Skeletal muscle satellite cell (primary cell): ENCODE measurements at regions not wholly inside any gene's neighbourhood (a gene's known extent, or its start where the extent isn't known, plus 50 kb on each side); places are given as distances from the start of the nearest gene placed in this dataset.
"Not testable (repeated sequence)": the region's sequence is repeated elsewhere in the genome, so short reads cannot be mapped to it uniquely, and the experiment has no call there.

Experiments used
- H3K27me3 ChIP-seq: 2 replicates; pipeline ENCODE4 v1.7.0; 2013; ENCODE audit warnings: low read length; ENCODE audit not compliant: control insufficient read depth, insufficient read depth
- H3K36me3 ChIP-seq: 2 replicates; pipeline ENCODE4 v1.7.0; 2013; ENCODE audit warnings: mild to moderate bottlenecking, control low read depth, low read length; ENCODE audit not compliant: insufficient read depth
- H3K4me1 ChIP-seq: 2 replicates; pipeline ENCODE4 v1.7.0; 2013; ENCODE audit warnings: low read length; ENCODE audit not compliant: control insufficient read depth, insufficient read depth
- H3K4me2 ChIP-seq: 2 replicates; pipeline ENCODE4 v1.7.0; 2013; ENCODE audit warnings: mild to moderate bottlenecking, low read length
- H3K4me3 ChIP-seq: 2 replicates; pipeline ENCODE4 v1.7.0; 2013; ENCODE audit warnings: low read length
- H3K9ac ChIP-seq: 2 replicates; pipeline ENCODE4 v1.7.0; 2013; ENCODE audit warnings: mild to moderate bottlenecking, low read depth, low read length, moderate library complexity
- H3K9me3 ChIP-seq: replicated peaks from 2 replicates; pipeline ENCODE4 v1.7.0; 2013; ENCODE audit warnings: mild to moderate bottlenecking, control low read depth, low read length

GRCh38 chr22:49400136-49400940 is 427.3 kb downstream of the BRD1 start:
- Histone ChIP-seq H3K9me3 (peaks cover 25% of the 10 kb centered on the region), H3K4me3 (no peak overlapping the region), H3K36me3 (no peaks in the 10 kb centered on the region), H3K9ac (no peak overlapping the region), H3K4me1 (no peaks in the 10 kb centered on the region), H3K27me3 (no peaks in the 10 kb centered on the region), H3K4me2 (no peak overlapping the region)

- no peak overlapping the region for H3K4me3 ChIP-seq
- H3K9me3 ChIP-seq: peaks cover 19% of the 10 kb centered on the region
- no peaks in the 10 kb centered on the region for H3K4me1 ChIP-seq
- H3K36me3 ChIP-seq: no peaks in the 10 kb centered on the region
- no peak overlapping the region for H3K9ac ChIP-seq
- H3K4me2 ChIP-seq: no peak overlapping the region
- no peaks in the 10 kb centered on the region for H3K27me3 ChIP-seq
Measured at GRCh38 chr22:49398646-49399045, 429.0 kb downstream of the BRD1 start.

GRCh38 chr22:49398115-49398514 is 429.6 kb downstream of the BRD1 start:
- H3K27me3 ChIP-seq: no peaks in the 10 kb centered on the region
- H3K4me1 ChIP-seq: no peaks in the 10 kb centered on the region
- H3K9me3 ChIP-seq: peaks cover 24% of the 10 kb centered on the region
- H3K4me2 ChIP-seq: no peak overlapping the region
- H3K4me3 ChIP-seq: no peak overlapping the region
- no peaks in the 10 kb centered on the region for H3K36me3 ChIP-seq
- H3K9ac ChIP-seq: no peak overlapping the region

- Histone ChIP-seq H3K4me1 (no peaks in the 10 kb centered on the region), H3K9ac (no peak overlapping the region), H3K4me2 (no peak overlapping the region), H3K27me3 (no peaks in the 10 kb centered on the region), H3K36me3 (no peaks in the 10 kb centered on the region), H3K9me3 (peaks cover 32% of the 10 kb centered on the region), H3K4me3 (no peak overlapping the region)
Measured at GRCh38 chr22:49396817-49397216, 430.9 kb downstream of the BRD1 start.

GRCh38 chr22:49395617-49396016 is 432.1 kb downstream of the BRD1 start:
- Histone ChIP-seq H3K9ac (no peak overlapping the region), H3K4me3 (no peak overlapping the region), H3K9me3 (peaks cover 35% of the 10 kb centered on the region), H3K27me3 (no peaks in the 10 kb centered on the region), H3K36me3 (no peaks in the 10 kb centered on the region), H3K4me2 (no peak overlapping the region), H3K4me1 (no peaks in the 10 kb centered on the region)

GRCh38 chr22:49395062-49395461 is 432.6 kb downstream of the BRD1 start:
- H3K4me2 ChIP-seq, H3K4me3 ChIP-seq, H3K27me3 ChIP-seq, H3K36me3 ChIP-seq, H3K4me1 ChIP-seq, H3K9ac ChIP-seq: not testable (repeated sequence)
- H3K9me3 ChIP-seq: peaks cover 32% of the 10 kb centered on the region

- Histone ChIP-seq H3K9me3 (peaks cover 32% of the 10 kb centered on the region), H3K4me1 (no peaks in the 10 kb centered on the region), H3K36me3 (no peaks in the 10 kb centered on the region)
Measured at GRCh38 chr22:49394116-49394785, 433.4 kb downstream of the BRD1 start.

GRCh38 chr22:49393526-49393925 is 434.1 kb downstream of the BRD1 start:
- Histone ChIP-seq H3K36me3 (no peaks in the 10 kb centered on the region), H3K9me3 (peaks cover 29% of the 10 kb centered on the region), H3K9ac (no peak overlapping the region), H3K4me2 (no peak overlapping the region), H3K4me3 (no peak overlapping the region), H3K4me1 (no peaks in the 10 kb centered on the region), H3K27me3 (no peaks in the 10 kb centered on the region)

More at GRCh38 chr22:49394116-49394785, 433.4 kb downstream of the BRD1 start:
- H3K4me2 ChIP-seq: no peak overlapping the region
- H3K27me3 ChIP-seq: no peaks in the 10 kb centered on the region
- no peak overlapping the region for H3K4me3 ChIP-seq
- no peak overlapping the region for H3K9ac ChIP-seq

GRCh38 chr22:49392841-49393510 is 434.7 kb downstream of the BRD1 start:
- Histone ChIP-seq H3K36me3 (no peaks in the 10 kb centered on the region), H3K9me3 (peaks cover 29% of the 10 kb centered on the region), H3K4me1 (no peaks in the 10 kb centered on the region), H3K9ac (no peak overlapping the region), H3K27me3 (no peaks in the 10 kb centered on the region), H3K4me3 (no peak overlapping the region), H3K4me2 (no peak overlapping the region)

- Histone ChIP-seq H3K9me3 (peaks cover 29% of the 10 kb centered on the region), H3K9ac (no peak overlapping the region)
Measured at GRCh38 chr22:49392247-49392646, 435.4 kb downstream of the BRD1 start.

GRCh38 chr22:49391436-49391835 is 436.2 kb downstream of the BRD1 start:
- Histone ChIP-seq H3K4me2 (no peak overlapping the region), H3K9me3 (peaks cover 29% of the 10 kb centered on the region), H3K36me3 (no peaks in the 10 kb centered on the region), H3K9ac (no peak overlapping the region), H3K4me3 (no peak overlapping the region), H3K27me3 (no peaks in the 10 kb centered on the region), H3K4me1 (no peaks in the 10 kb centered on the region)

More at GRCh38 chr22:49392247-49392646, 435.4 kb downstream of the BRD1 start:
- Histone ChIP-seq H3K4me1 (no peaks in the 10 kb centered on the region), H3K4me3 (no peak overlapping the region), H3K4me2 (no peak overlapping the region), H3K27me3 (no peaks in the 10 kb centered on the region), H3K36me3 (no peaks in the 10 kb centered on the region)
